ENCODE measurements at regions not wholly inside any gene's neighbourhood (a gene's known extent, or its start where the extent isn't known, plus 50 kb on each side); places are given as distances from the start of the nearest gene placed in this dataset.
"Not testable (repeated sequence)": the region's sequence is repeated elsewhere in the genome, so short reads cannot be mapped to it uniquely, and the experiment has no call there.

GRCh38 chr5:34439601-34440000 is 216.5 kb upstream of the RAI14 start:
- DNase-seq (ENCODE audit: low spot score) = no peak
- TF ChIP-seq CTCF (IDR thresholded peaks at IDR 0.05; ENCODE audit: extremely low read depth, missing control alignments) = no peak

- not testable (repeated sequence) for DNase-seq (ENCODE audit: low spot score)
Observed at GRCh38 chr5:34441767-34442166, 214.4 kb upstream of the RAI14 start.

- DNase-seq (ENCODE audit: low spot score) = no peak
Observed at GRCh38 chr5:34447424-34447823, 208.7 kb upstream of the RAI14 start.

GRCh38 chr5:34449639-34450038 is 206.5 kb upstream of the RAI14 start:
- no peak for DNase-seq (ENCODE audit: low spot score)

More at GRCh38 chr5:34447424-34447823, 208.7 kb upstream of the RAI14 start:
- no peak for TF ChIP-seq CTCF (IDR thresholded peaks at IDR 0.05; ENCODE audit: extremely low read depth, missing control alignments)

GRCh38 chr5:34450338-34450737 is 205.8 kb upstream of the RAI14 start:
- TF ChIP-seq CTCF (IDR thresholded peaks at IDR 0.05; ENCODE audit: extremely low read depth, missing control alignments) = no peak

More at GRCh38 chr5:34449639-34450038, 206.5 kb upstream of the RAI14 start:
- no peak for TF ChIP-seq CTCF (IDR thresholded peaks at IDR 0.05; ENCODE audit: extremely low read depth, missing control alignments)

GRCh38 chr5:34452170-34452828 is 203.8 kb upstream of the RAI14 start:
- no peak for TF ChIP-seq CTCF (IDR thresholded peaks at IDR 0.05; ENCODE audit: extremely low read depth, missing control alignments)
- no peak for DNase-seq (ENCODE audit: low spot score)

More at GRCh38 chr5:34450338-34450737, 205.8 kb upstream of the RAI14 start:
- no peak for DNase-seq (ENCODE audit: low spot score)

GRCh38 chr5:34455098-34455497 is 201.0 kb upstream of the RAI14 start:
- no peak for TF ChIP-seq CTCF (IDR thresholded peaks at IDR 0.05; ENCODE audit: extremely low read depth, missing control alignments)

GRCh38 chr5:34459908-34460307 is 196.2 kb upstream of the RAI14 start:
- TF ChIP-seq CTCF (IDR thresholded peaks at IDR 0.05; ENCODE audit: extremely low read depth, missing control alignments) = no peak
- no peak for DNase-seq (ENCODE audit: low spot score)

More at GRCh38 chr5:34455098-34455497, 201.0 kb upstream of the RAI14 start:
- no peak for DNase-seq (ENCODE audit: low spot score)

Data from GM20000 (cell line).